MM.1S (cell line): ENCODE measurements at regions not wholly inside any gene's neighbourhood (a gene's known extent, or its start where the extent isn't known, plus 50 kb on each side); places are given as distances from the start of the nearest gene placed in this dataset.

Experiments
- DNase-seq: peaks from one replicate; pipeline ENCODE4 v3.0.0-alpha.2; 2015
- H2AFZ ChIP-seq: fragments of 300-600 bp; sonication (generic); 2 replicates; pipeline ENCODE4 v1.6.0; 2016; ENCODE audit warnings: antibody characterized with exemption, low read length
- H3F3A ChIP-seq: fragments of 300-600 bp; sonication (generic); 2 replicates; pipeline ENCODE4 v1.6.1; 2016; ENCODE audit warnings: mild to moderate bottlenecking, antibody characterized with exemption, low read length, moderate library complexity, mixed read lengths; ENCODE audit not compliant: insufficient read depth
- H3K27ac ChIP-seq: fragments of 300-600 bp; sonication (generic); 2 replicates; pipeline ENCODE4 v1.5.1; 2016; ENCODE audit warnings: mild to moderate bottlenecking, low read length
- H3K27me3 ChIP-seq: fragments of 300-600 bp; sonication (generic); replicated peaks from 2 replicates; pipeline ENCODE4 v1.6.0; 2016; ENCODE audit warnings: low read length; ENCODE audit not compliant: insufficient read depth
- H3K36me3 ChIP-seq: fragments of 300-600 bp; sonication (generic); replicated peaks from 2 replicates; pipeline ENCODE4 v1.6.1; 2016; ENCODE audit warnings: mild to moderate bottlenecking, low read length, mixed read lengths; ENCODE audit not compliant: insufficient read depth
- H3K4me1 ChIP-seq: fragments of 300-600 bp; sonication (generic); 2 replicates; pipeline ENCODE4 v1.6.1; 2016; ENCODE audit warnings: low read length, mixed read lengths
- H3K4me2 ChIP-seq: fragments of 300-600 bp; sonication (generic); 2 replicates; pipeline ENCODE4 v1.6.0; 2016; ENCODE audit warnings: low read depth, low read length
- H3K4me3 ChIP-seq: fragments of 300-600 bp; sonication (generic); 2 replicates; pipeline ENCODE4 v1.5.1; 2016; ENCODE audit warnings: low read length, mixed read lengths
- H3K79me2 ChIP-seq: fragments of 300-600 bp; sonication (generic); 2 replicates; pipeline ENCODE4 v1.6.1; 2016; ENCODE audit warnings: mixed run types, low read length, mixed read lengths
- H3K9ac ChIP-seq: fragments of 300-600 bp; sonication (generic); 2 replicates; pipeline ENCODE4 v1.6.1; 2016; ENCODE audit warnings: low read length, mixed read lengths
- H3K9me2 ChIP-seq: fragments of 300-600 bp; sonication (generic); replicated peaks from 2 replicates; pipeline ENCODE4 v1.6.1; 2016; ENCODE audit warnings: mild to moderate bottlenecking, low read length, mixed read lengths; ENCODE audit not compliant: insufficient read depth
- H3K9me3 ChIP-seq: fragments of 300-600 bp; sonication (generic); replicated peaks from 2 replicates; pipeline ENCODE4 v1.6.1; 2016; ENCODE audit warnings: mild to moderate bottlenecking, low read length, mixed read lengths; ENCODE audit not compliant: insufficient read depth
- H4K20me1 ChIP-seq: fragments of 300-600 bp; sonication (generic); 2 replicates; pipeline ENCODE4 v1.6.1; 2016; ENCODE audit warnings: mild to moderate bottlenecking, low read length, moderate library complexity, mixed read lengths; ENCODE audit not compliant: insufficient read depth
- CTCF ChIP-seq: fragments of 300-600 bp; sonication (generic); IDR thresholded peaks from 2 replicates; pipeline ENCODE4 v1.5.1; 2016; ENCODE audit warnings: antibody characterized with exemption, low read length, mixed read lengths
- EZH2 ChIP-seq: fragments of 300-600 bp; sonication (generic); optimal IDR thresholded peaks from 2 replicates; pipeline ENCODE3; 2017; ENCODE audit warnings: low read depth, mild to moderate bottlenecking, antibody characterized with exemption, low read length, mixed read lengths
- EZH2phosphoT487 ChIP-seq: fragments of 300-600 bp; sonication (generic); IDR thresholded peaks from 2 replicates; pipeline ENCODE4 v1.6.1; 2018; ENCODE audit warnings: antibody characterized with exemption, low read length

GRCh38 chr2:188919824-188920223, 54.3 kb upstream of the COL3A1 start:
- no peaks in the 10 kb centered on the region for H3K9me2 ChIP-seq
- H3K27me3 ChIP-seq: no peaks in the 10 kb centered on the region
- no peak overlapping the region for H3K9ac ChIP-seq
- no peaks in the 10 kb centered on the region for H3K36me3 ChIP-seq
- no peak overlapping the region for H3K27ac ChIP-seq
- H4K20me1 ChIP-seq: no peaks in the 10 kb centered on the region
- no peak overlapping the region for H3K4me3 ChIP-seq
- peak; percentile 9 for DNase-seq
- H3F3A ChIP-seq: no peaks in the 10 kb centered on the region
- TF ChIP-seq EZH2: no peak
- no peak for TF ChIP-seq CTCF
- no peak for TF ChIP-seq EZH2phosphoT487
- H3K9me3 ChIP-seq: no peaks in the 10 kb centered on the region
- no peak overlapping the region for H2AFZ ChIP-seq
- no peak overlapping the region for H3K4me2 ChIP-seq
- no peaks in the 10 kb centered on the region for H3K4me1 ChIP-seq
- no peaks in the 10 kb centered on the region for H3K79me2 ChIP-seq

GRCh38 chr2:188922191-188922590, 52.0 kb upstream of the COL3A1 start:
- H3K4me3 ChIP-seq: no peak overlapping the region
- TF ChIP-seq CTCF (no peak), EZH2phosphoT487 (no peak), EZH2 (no peak)
- H3K27ac ChIP-seq: no peak overlapping the region
- no peaks in the 10 kb centered on the region for H3F3A ChIP-seq
- no peaks in the 10 kb centered on the region for H3K79me2 ChIP-seq
- no peaks in the 10 kb centered on the region for H3K9me3 ChIP-seq
- H4K20me1 ChIP-seq: no peaks in the 10 kb centered on the region
- no peak overlapping the region for H3K9ac ChIP-seq
- no peaks in the 10 kb centered on the region for H3K36me3 ChIP-seq
- 0 out of 2 replicates have a peak, but pooled peaks cover 3% of the 10 kb centered on the region for H3K9me2 ChIP-seq
- H3K4me1 ChIP-seq: no peaks in the 10 kb centered on the region
- H2AFZ ChIP-seq: no peak overlapping the region
- no peak for DNase-seq
- H3K27me3 ChIP-seq: no peaks in the 10 kb centered on the region
- H3K4me2 ChIP-seq: no peak overlapping the region
